ENCODE measurements at regions not wholly inside any gene's neighbourhood (a gene's known extent, or its start where the extent isn't known, plus 50 kb on each side); places are given as distances from the start of the nearest gene placed in this dataset.

DNA sequence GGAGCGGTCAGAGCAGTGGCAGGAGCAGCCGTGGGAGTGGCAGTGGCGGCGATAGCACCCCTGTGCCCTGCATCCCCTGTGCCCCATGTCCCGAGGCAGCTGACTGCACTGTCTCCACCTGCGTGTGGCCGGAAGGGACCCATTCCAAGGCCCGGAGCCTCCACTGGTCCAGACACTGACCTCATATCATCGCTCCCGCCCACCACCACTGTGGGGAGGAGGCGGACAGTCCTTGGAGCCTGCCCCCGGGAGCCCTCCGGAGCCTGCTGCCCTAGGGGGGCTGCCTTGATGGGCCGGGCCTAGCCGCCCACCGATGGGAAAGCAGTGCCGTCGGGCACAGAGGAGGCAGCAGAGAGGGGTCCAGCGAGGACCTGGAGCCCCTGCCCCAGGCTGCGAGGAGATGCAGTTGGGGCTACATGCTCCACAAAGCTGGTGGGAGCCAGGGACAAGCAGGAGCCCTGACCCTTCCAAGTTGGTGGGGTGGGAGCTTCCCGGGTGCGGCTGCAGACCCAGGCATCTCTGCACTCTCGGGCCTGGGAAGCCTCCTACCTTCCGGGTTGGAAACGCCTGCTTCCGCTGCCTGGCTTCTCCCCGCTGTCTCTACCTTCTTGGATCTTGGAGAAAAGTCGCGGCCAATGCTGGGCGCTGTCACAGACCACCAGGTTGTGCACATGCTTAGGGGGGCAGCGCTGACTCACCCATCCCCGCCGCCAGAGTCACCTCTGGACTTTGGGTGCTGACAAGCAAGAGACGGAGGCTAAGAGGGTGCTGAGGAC, 283.2 kb upstream of the ROBO1 start:
- Histone ChIP-seq H3K4me1 (ENCODE audit: control insufficient read depth, insufficient read depth, low read length) (no peaks in the 10 kb centered on the region), H3K4me3 (ENCODE audit: low read length) (no peak overlapping the region), H3K36me3 (ENCODE audit: control insufficient read depth, insufficient read depth, low read length, severe bottlenecking) (no peaks in the 10 kb centered on the region), H3K9ac (ENCODE audit: low read length) (no peak overlapping the region), H3K27me3 (replicated peaks; ENCODE audit: control insufficient read depth, insufficient read depth, low read length) (no peaks in the 10 kb centered on the region), H3K9me3 (ENCODE audit: control insufficient read depth, low read length) (no peaks in the 10 kb centered on the region)
- no peak for DNase-seq (ENCODE audit: low read depth)

DNA sequence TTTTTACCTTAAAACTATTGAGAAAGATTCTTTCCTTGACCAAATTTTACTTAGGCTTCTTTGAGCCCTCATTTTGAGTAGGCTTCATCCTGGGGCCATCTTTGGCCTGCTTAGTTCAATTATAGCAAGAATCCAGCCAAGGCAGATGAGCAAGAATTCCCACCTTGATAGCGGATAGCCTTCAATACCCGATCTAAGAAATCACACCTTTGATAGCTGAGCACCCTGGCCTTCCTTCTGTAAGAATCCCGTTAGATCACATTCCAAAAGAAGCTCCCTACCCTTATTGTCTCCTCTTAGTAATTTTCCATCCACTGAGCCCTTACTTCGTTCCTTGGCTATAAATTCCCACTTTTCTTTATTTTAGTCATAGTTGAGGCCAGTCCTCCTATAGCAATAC, 275.4 kb upstream of the ROBO1 start:
- Histone ChIP-seq H3K27me3 (replicated peaks; ENCODE audit: control insufficient read depth, insufficient read depth, low read length) (no peaks in the 10 kb centered on the region), H3K9me3 (ENCODE audit: control insufficient read depth, low read length) (no peaks in the 10 kb centered on the region), H3K36me3 (ENCODE audit: control insufficient read depth, insufficient read depth, low read length, severe bottlenecking) (no peaks in the 10 kb centered on the region), H3K4me3 (ENCODE audit: low read length) (no peak overlapping the region), H3K4me1 (ENCODE audit: control insufficient read depth, insufficient read depth, low read length) (no peaks in the 10 kb centered on the region), H3K9ac (ENCODE audit: low read length) (no peak overlapping the region)
- no peak for DNase-seq (ENCODE audit: low read depth)

DNA sequence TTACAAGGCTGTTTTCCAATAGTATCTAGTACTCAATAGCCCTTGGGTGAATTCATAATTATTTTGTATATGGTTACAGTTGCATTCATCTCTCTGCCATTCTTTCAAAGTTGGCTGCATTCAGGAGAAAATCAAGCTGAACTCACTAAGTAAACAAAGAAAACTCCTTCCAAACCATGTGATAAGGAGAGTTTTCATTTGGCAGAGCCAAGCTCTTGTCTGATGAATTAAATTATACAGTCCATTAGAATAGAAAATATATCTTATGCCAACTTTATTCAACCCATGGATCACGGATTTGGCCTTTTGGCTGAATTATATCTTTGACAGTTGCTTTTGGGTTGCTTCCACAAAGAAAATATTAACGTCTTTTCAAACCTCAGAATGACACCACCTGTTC, 272.3 kb upstream of the ROBO1 start:
- peak; percentile 1 for DNase-seq (ENCODE audit: low read depth)
- H3K4me3 ChIP-seq (ENCODE audit: low read length), result no peak overlapping the region
- no peak overlapping the region for H3K9ac ChIP-seq (ENCODE audit: low read length)
- H3K9me3 ChIP-seq (ENCODE audit: control insufficient read depth, low read length), result no peaks in the 10 kb centered on the region
- no peaks in the 10 kb centered on the region for H3K36me3 ChIP-seq (ENCODE audit: control insufficient read depth, insufficient read depth, low read length, severe bottlenecking)
- no peaks in the 10 kb centered on the region for H3K4me1 ChIP-seq (ENCODE audit: control insufficient read depth, insufficient read depth, low read length)
- no peaks in the 10 kb centered on the region for H3K27me3 ChIP-seq (replicated peaks; ENCODE audit: control insufficient read depth, insufficient read depth, low read length)

DNA sequence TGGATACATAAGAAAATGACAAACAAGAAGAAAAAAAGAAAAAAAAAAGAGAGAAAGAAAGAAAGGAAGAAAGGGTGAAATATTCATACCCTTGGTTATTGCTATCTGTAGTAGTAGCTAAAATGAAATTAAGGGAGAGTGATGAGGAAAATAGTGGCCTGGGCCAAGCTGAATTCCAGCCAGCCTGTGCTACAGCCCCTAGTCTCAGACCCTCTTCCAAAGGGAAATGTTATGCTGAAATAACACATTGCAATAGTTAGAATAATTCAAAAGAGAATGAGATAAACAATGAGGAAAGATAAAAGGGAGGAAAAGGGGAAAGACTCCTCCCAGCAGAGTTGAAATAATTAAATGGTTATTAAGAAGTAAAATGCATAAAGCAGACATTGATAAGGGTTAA, 268.4 kb upstream of the ROBO1 start:
- no peak for DNase-seq (ENCODE audit: low read depth)
- Histone ChIP-seq H3K27me3 (replicated peaks; ENCODE audit: control insufficient read depth, insufficient read depth, low read length) (no peaks in the 10 kb centered on the region), H3K4me3 (ENCODE audit: low read length) (no peak overlapping the region), H3K9ac (ENCODE audit: low read length) (no peak overlapping the region), H3K9me3 (ENCODE audit: control insufficient read depth, low read length) (no peaks in the 10 kb centered on the region), H3K36me3 (ENCODE audit: control insufficient read depth, insufficient read depth, low read length, severe bottlenecking) (no peaks in the 10 kb centered on the region), H3K4me1 (ENCODE audit: control insufficient read depth, insufficient read depth, low read length) (no peaks in the 10 kb centered on the region)

DNA sequence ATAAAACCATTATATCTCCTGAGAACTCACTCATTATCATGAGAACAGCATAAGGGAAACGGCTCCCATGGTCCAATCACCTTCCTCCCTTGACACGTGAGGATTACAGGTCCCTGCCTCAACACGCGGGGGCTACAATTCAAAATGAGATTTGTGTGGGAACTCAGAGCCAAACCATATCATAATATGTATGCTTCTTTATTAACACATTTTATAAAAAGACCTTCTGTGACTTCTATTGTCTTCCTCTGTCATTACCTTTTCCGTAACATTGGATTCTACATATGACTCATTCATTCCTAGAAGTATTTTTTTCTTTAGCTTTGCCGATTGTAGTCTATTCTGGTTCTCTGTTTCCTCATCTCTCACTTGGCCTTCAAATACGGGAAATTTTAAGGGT, 267.2 kb upstream of the ROBO1 start:
- no peak for DNase-seq (ENCODE audit: low read depth)
- Histone ChIP-seq H3K9ac (ENCODE audit: low read length) (no peak overlapping the region), H3K4me3 (ENCODE audit: low read length) (no peak overlapping the region), H3K4me1 (ENCODE audit: control insufficient read depth, insufficient read depth, low read length) (no peaks in the 10 kb centered on the region), H3K27me3 (replicated peaks; ENCODE audit: control insufficient read depth, insufficient read depth, low read length) (no peaks in the 10 kb centered on the region), H3K9me3 (ENCODE audit: control insufficient read depth, low read length) (no peaks in the 10 kb centered on the region), H3K36me3 (ENCODE audit: control insufficient read depth, insufficient read depth, low read length, severe bottlenecking) (no peaks in the 10 kb centered on the region)

DNA sequence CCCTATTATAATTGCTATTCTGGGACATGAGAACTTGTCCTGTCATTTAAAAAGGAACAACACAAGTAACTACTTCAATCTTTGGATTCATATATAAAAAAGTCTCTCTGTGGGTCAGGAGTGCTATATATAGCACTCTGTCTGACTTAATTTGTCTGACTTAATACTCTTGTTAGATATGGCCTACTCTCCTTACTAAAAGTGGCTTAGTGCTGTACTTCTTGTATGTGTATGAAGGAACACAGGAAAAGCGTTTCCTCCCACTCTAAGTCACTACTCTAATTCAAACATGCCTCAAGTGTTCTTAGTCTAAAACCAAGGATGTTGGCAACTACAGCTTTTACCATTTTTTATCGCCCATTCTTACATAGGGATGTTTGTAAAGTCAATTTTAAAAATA, 255.2 kb upstream of the ROBO1 start:
- H3K27me3 ChIP-seq (replicated peaks; ENCODE audit: control insufficient read depth, insufficient read depth, low read length), result no peaks in the 10 kb centered on the region
- no peaks in the 10 kb centered on the region for H3K9me3 ChIP-seq (ENCODE audit: control insufficient read depth, low read length)
- H3K4me1 ChIP-seq (ENCODE audit: control insufficient read depth, insufficient read depth, low read length), result no peaks in the 10 kb centered on the region
- H3K36me3 ChIP-seq (ENCODE audit: control insufficient read depth, insufficient read depth, low read length, severe bottlenecking), result no peaks in the 10 kb centered on the region
- DNase-seq (ENCODE audit: low read depth), result no peak
- no peak overlapping the region for H3K4me3 ChIP-seq (ENCODE audit: low read length)
- H3K9ac ChIP-seq (ENCODE audit: low read length), result no peak overlapping the region

DNA sequence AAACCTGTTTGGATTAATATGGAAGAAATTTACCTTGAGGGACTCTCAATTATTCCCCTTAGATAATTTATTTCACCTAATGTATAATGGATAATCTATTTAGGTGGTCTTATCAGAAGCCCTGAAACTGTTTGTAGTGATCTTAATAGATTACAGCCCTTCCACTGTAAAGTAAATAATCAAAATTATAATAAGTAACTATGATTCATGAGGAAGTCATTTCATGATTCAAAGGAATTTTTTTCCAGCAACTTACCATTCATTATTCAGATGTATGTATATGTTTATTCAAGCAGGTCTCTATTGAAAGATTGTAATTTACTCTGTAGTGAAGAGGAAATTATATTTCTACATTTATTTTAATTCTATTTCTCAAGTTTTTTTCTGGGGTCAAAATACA, 250.6 kb upstream of the ROBO1 start:
- Histone ChIP-seq H3K4me1 (ENCODE audit: control insufficient read depth, insufficient read depth, low read length) (no peaks in the 10 kb centered on the region), H3K4me3 (ENCODE audit: low read length) (no peak overlapping the region), H3K36me3 (ENCODE audit: control insufficient read depth, insufficient read depth, low read length, severe bottlenecking) (no peaks in the 10 kb centered on the region), H3K27me3 (replicated peaks; ENCODE audit: control insufficient read depth, insufficient read depth, low read length) (no peaks in the 10 kb centered on the region), H3K9ac (ENCODE audit: low read length) (no peak overlapping the region), H3K9me3 (ENCODE audit: control insufficient read depth, low read length) (no peaks in the 10 kb centered on the region)
- peak; percentile 31 for DNase-seq (ENCODE audit: low read depth)

DNA sequence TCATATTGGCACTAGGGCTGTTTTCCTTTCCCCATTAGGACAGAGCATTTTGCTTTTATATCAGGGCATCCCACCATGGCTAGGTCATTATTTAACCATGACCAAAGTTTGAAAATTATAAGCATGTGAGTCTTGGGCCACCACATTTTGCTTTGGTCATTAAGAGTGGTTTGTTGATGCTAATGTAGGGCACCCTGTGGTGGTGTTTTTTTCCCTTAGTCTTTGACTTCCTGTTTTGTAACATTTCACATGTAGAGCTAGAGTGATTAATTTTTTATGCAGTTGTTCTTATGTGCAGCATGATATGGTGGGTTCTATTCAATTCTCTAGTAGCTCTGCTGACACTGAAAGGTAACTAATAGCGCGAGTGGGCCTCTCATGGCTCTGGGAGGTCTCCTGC, 249.6 kb upstream of the ROBO1 start:
- H3K4me1 ChIP-seq (ENCODE audit: control insufficient read depth, insufficient read depth, low read length), result no peaks in the 10 kb centered on the region
- no peaks in the 10 kb centered on the region for H3K9me3 ChIP-seq (ENCODE audit: control insufficient read depth, low read length)
- no peak overlapping the region for H3K4me3 ChIP-seq (ENCODE audit: low read length)
- H3K9ac ChIP-seq (ENCODE audit: low read length), result no peak overlapping the region
- no peak for DNase-seq (ENCODE audit: low read depth)
- H3K36me3 ChIP-seq (ENCODE audit: control insufficient read depth, insufficient read depth, low read length, severe bottlenecking), result no peaks in the 10 kb centered on the region
- H3K27me3 ChIP-seq (replicated peaks; ENCODE audit: control insufficient read depth, insufficient read depth, low read length), result no peaks in the 10 kb centered on the region

DNA sequence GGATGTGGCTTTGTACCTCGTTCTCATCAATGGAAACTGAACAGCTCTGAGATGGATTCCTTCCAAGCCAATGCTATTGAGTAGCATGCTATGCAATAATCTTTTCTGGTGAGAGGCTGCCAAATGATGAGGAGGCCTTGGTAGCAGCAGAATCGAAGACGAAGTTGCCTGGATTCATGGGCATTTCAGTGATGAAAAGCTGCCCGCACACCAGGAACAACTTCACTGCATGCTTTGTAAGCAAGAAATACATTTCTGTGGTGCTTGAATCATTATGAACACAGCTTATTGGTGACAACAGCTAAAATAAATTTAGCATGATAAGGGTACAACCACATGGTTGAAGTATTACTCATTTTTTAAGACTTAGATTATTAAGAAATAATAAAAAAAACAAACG, 246.8 kb upstream of the ROBO1 start:
- Histone ChIP-seq H3K9me3 (ENCODE audit: control insufficient read depth, low read length) (no peaks in the 10 kb centered on the region), H3K27me3 (replicated peaks; ENCODE audit: control insufficient read depth, insufficient read depth, low read length) (no peaks in the 10 kb centered on the region), H3K9ac (ENCODE audit: low read length) (no peak overlapping the region), H3K36me3 (ENCODE audit: control insufficient read depth, insufficient read depth, low read length, severe bottlenecking) (no peaks in the 10 kb centered on the region), H3K4me3 (ENCODE audit: low read length) (no peak overlapping the region), H3K4me1 (ENCODE audit: control insufficient read depth, insufficient read depth, low read length) (no peaks in the 10 kb centered on the region)
- DNase-seq (ENCODE audit: low read depth), result peak; percentile 14

DNA sequence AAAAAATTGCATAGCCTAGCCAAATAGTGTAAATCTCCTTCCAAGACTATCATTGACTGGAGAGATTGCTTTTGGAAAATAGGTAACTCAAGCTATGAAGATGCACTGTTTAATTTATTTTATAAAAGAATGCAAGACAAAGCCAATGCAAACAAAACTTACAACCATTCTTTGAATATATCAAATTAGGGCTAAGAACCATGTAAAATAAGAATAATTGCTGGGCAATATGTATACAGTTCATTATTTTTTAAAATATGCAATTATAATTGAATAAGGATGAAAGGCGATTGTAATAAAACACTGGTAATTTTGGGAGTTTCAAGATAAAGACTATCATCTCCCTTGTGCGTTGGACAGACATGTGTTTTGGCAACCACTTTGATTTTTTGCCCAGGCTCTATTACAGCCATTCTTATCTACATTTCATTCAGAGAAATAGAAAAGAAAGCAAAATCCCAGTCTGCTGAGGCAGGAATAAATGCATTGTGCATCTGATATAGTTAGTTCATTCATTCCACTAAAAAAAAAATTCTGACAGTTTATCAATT, 242.3 kb upstream of the ROBO1 start:
- Histone ChIP-seq H3K9me3 (ENCODE audit: control insufficient read depth, low read length) (no peaks in the 10 kb centered on the region), H3K36me3 (ENCODE audit: control insufficient read depth, insufficient read depth, low read length, severe bottlenecking) (no peaks in the 10 kb centered on the region), H3K4me1 (ENCODE audit: control insufficient read depth, insufficient read depth, low read length) (no peaks in the 10 kb centered on the region), H3K4me3 (ENCODE audit: low read length) (no peak overlapping the region), H3K27me3 (replicated peaks; ENCODE audit: control insufficient read depth, insufficient read depth, low read length) (no peaks in the 10 kb centered on the region), H3K9ac (ENCODE audit: low read length) (no peak overlapping the region)
- DNase-seq (ENCODE audit: low read depth), result no peak

DNA sequence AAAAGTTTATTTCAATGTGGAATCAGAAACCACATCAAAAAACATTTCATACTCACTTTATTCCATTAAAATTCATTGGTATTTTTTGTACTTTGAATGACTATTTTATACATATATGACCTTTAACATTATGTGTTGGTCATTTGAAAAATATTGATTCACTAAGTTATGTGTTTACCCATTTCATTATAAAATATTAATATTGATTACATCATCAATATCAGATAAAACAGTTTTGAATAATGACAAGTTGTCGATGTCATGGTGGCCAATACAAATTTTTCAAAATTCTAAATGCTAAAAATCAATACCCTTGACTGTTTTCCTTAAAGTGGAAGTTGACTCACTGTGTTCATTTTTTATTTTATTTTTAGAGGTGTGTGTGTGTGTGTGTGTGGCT, 239.7 kb upstream of the ROBO1 start:
- DNase-seq (ENCODE audit: low read depth), result no peak
- Histone ChIP-seq H3K27me3 (replicated peaks; ENCODE audit: control insufficient read depth, insufficient read depth, low read length) (no peaks in the 10 kb centered on the region), H3K9me3 (ENCODE audit: control insufficient read depth, low read length) (no peaks in the 10 kb centered on the region), H3K9ac (ENCODE audit: low read length) (no peak overlapping the region), H3K36me3 (ENCODE audit: control insufficient read depth, insufficient read depth, low read length, severe bottlenecking) (no peaks in the 10 kb centered on the region), H3K4me1 (ENCODE audit: control insufficient read depth, insufficient read depth, low read length) (no peaks in the 10 kb centered on the region), H3K4me3 (ENCODE audit: low read length) (no peak overlapping the region)

DNA sequence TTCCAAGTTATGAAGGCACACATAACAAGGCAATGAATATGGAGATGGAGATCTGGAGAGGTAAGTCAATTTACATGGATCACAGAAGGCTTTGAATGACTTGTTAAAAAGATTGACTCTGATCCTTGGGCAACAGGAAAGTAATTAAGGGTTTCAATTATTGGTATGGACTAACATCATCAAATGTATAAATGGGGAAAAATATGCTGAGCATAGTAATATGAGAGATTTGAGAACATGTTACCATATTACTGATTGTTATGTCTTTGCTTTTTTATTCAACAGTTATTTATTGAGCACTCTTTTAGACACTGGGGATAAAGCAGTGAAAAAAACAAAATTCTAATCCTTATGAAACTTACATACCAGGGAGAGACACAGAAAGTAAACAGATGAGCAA, 238.5 kb upstream of the ROBO1 start:
- Histone ChIP-seq H3K4me3 (ENCODE audit: low read length) (no peak overlapping the region), H3K9ac (ENCODE audit: low read length) (no peak overlapping the region), H3K4me1 (ENCODE audit: control insufficient read depth, insufficient read depth, low read length) (no peaks in the 10 kb centered on the region), H3K27me3 (replicated peaks; ENCODE audit: control insufficient read depth, insufficient read depth, low read length) (no peaks in the 10 kb centered on the region), H3K36me3 (ENCODE audit: control insufficient read depth, insufficient read depth, low read length, severe bottlenecking) (no peaks in the 10 kb centered on the region), H3K9me3 (ENCODE audit: control insufficient read depth, low read length) (no peaks in the 10 kb centered on the region)
- DNase-seq (ENCODE audit: low read depth), result no peak

All from adipocyte (in vitro differentiated cells).